GM21526 (cell line): ENCODE measurements at regions not wholly inside any gene's neighbourhood (a gene's known extent, or its start where the extent isn't known, plus 50 kb on each side); places are given as distances from the start of the nearest gene placed in this dataset.

Experiments used
- ATAC-seq: cut with Tn5 transposase; IDR thresholded peaks from one replicate; pipeline ENCODE4 v1.9.1; 2021; ENCODE audit warnings: moderate library complexity; ENCODE audit not compliant: unreplicated experiment, low FRiP score

- no peak for ATAC-seq
These were observed 207.0 kb upstream of the CCDC68 start for GRCh38 chr18:55166260-55166598.

- no peak for ATAC-seq
These were observed 204.3 kb upstream of the CCDC68 start for GRCh38 chr18:55163550-55163949.

GRCh38 chr18:55161916-55162315 is 202.7 kb upstream of the CCDC68 start:
- ATAC-seq, result no peak

GRCh38 chr18:55159027-55159426 is 199.8 kb upstream of the CCDC68 start:
- ATAC-seq, result no peak

GRCh38 chr18:55158570-55158969 is 199.3 kb upstream of the CCDC68 start:
- ATAC-seq, result no peak

- no peak for ATAC-seq
These were observed 194.1 kb upstream of the CCDC68 start for GRCh38 chr18:55153346-55153745.

GRCh38 chr18:55152801-55153200 is 193.5 kb upstream of the CCDC68 start:
- no peak for ATAC-seq

GRCh38 chr18:55149994-55150393 is 190.7 kb upstream of the CCDC68 start:
- ATAC-seq, result no peak

GRCh38 chr18:55147791-55148190 is 188.5 kb upstream of the CCDC68 start:
- no peak for ATAC-seq

- no peak for ATAC-seq
These were observed 185.1 kb upstream of the CCDC68 start for GRCh38 chr18:55144193-55144930.

GRCh38 chr18:55142410-55142809 is 183.1 kb upstream of the CCDC68 start:
- ATAC-seq, result no peak

- no peak for ATAC-seq
These were observed 182.1 kb upstream of the CCDC68 start for GRCh38 chr18:55141318-55141717.

- ATAC-seq, result no peak
These were observed 180.6 kb upstream of the CCDC68 start for GRCh38 chr18:55139836-55140235.

GRCh38 chr18:55139307-55139706 is 180.0 kb upstream of the CCDC68 start:
- no peak for ATAC-seq

GRCh38 chr18:55138401-55138800 is 179.1 kb upstream of the CCDC68 start:
- no peak for ATAC-seq

- no peak for ATAC-seq
These were observed 178.3 kb upstream of the CCDC68 start for GRCh38 chr18:55137602-55138001.

- ATAC-seq, result no peak
These were observed 177.6 kb upstream of the CCDC68 start for GRCh38 chr18:55136864-55137263.

GRCh38 chr18:55136258-55136657 is 177.0 kb upstream of the CCDC68 start:
- no peak for ATAC-seq

GRCh38 chr18:55133378-55133777 is 174.1 kb upstream of the CCDC68 start:
- ATAC-seq, result no peak

- ATAC-seq, result no peak
These were observed 169.2 kb upstream of the CCDC68 start for GRCh38 chr18:55128437-55128836.

- ATAC-seq, result no peak
These were observed 165.0 kb upstream of the CCDC68 start for GRCh38 chr18:55124078-55124763.

GRCh38 chr18:55123361-55123760 is 164.1 kb upstream of the CCDC68 start:
- no peak for ATAC-seq
